PC-9 (cell line): ENCODE measurements at regions not wholly inside any gene's neighbourhood (a gene's known extent, or its start where the extent isn't known, plus 50 kb on each side); places are given as distances from the start of the nearest gene placed in this dataset.

ENCODE experiments used
- BruUV-seq: library from RNA; stranded (reverse); fragments of 400-500 nt; replicated peaks from 2 replicates; lab custom pipeline; 2021; lab: Mats Ljungman, UMichigan
- CTCF ChIA-PET: fragments of 300-600 bp; sonication (Branson Sonifier 250); formaldehyde crosslinking; loops from one replicate; lab custom pipeline; 2022; ENCODE audit warnings: antibody characterized with exemption; lab: Charles Lee
- POLR2A ChIA-PET: fragments of 300-600 bp; sonication (Branson Sonifier 250); formaldehyde crosslinking; loops from one replicate; lab custom pipeline; 2022; ENCODE audit warnings: antibody characterized with exemption; ENCODE audit not compliant: unreplicated experiment; lab: Charles Lee
- DNase-seq, 2 experiments: peaks; one replicate each; pipeline versions ENCODE4 v3.0.0 to v3.0.0-alpha.2; 2015 to 2022; ENCODE audit warnings: mixed read lengths in 1 of 2
- H2AFZ ChIP-seq: fragments of 200-600 bp; sonication (generic); 2 replicates; pipeline ENCODE4 v1.8.1; 2017; ENCODE audit warnings: antibody characterized with exemption
- H3F3A ChIP-seq: fragments of 200-600 bp; sonication (generic); 2 replicates; pipeline ENCODE4 v1.8.1; 2017; ENCODE audit warnings: antibody characterized with exemption, mild to moderate bottlenecking, low read depth; ENCODE audit not compliant: insufficient read depth
- H3K27ac ChIP-seq: fragments of 200-600 bp; sonication (generic); 2 replicates; pipeline ENCODE4 v1.6.1; 2016; ENCODE audit warnings: mixed run types
- H3K27me3 ChIP-seq: fragments of 200-600 bp; sonication (generic); 2 replicates; pipeline ENCODE4 v1.6.1; 2016; ENCODE audit warnings: low read depth, mixed run types; ENCODE audit not compliant: insufficient read depth
- H3K36me3 ChIP-seq: fragments of 200-600 bp; sonication (generic); 2 replicates; pipeline ENCODE4 v1.6.1; 2016; ENCODE audit warnings: low read depth, mixed run types
- H3K4me1 ChIP-seq: fragments of 200-600 bp; sonication (generic); replicated peaks from 2 replicates; pipeline ENCODE4 v1.6.1; 2016; ENCODE audit warnings: mixed run types; ENCODE audit not compliant: insufficient read depth
- H3K4me2 ChIP-seq: fragments of 200-600 bp; sonication (generic); 2 replicates; pipeline ENCODE4 v1.6.1; 2017; ENCODE audit warnings: mixed run types
- H3K4me3 ChIP-seq: fragments of 200-600 bp; sonication (generic); 2 replicates; pipeline ENCODE4 v1.6.1; 2016; ENCODE audit warnings: mixed run types
- H3K79me2 ChIP-seq: fragments of 200-600 bp; sonication (generic); 2 replicates; pipeline ENCODE4 v1.6.1; 2017; ENCODE audit warnings: low read depth, mixed run types
- H3K9me2 ChIP-seq: fragments of 200-600 bp; sonication (generic); 2 replicates; pipeline ENCODE4 v1.8.1; 2017; ENCODE audit warnings: mild to moderate bottlenecking; ENCODE audit not compliant: insufficient read depth
- H3K9me3 ChIP-seq: fragments of 200-600 bp; sonication (generic); 2 replicates; pipeline ENCODE4 v1.8.1; 2016; ENCODE audit warnings: low read depth; ENCODE audit not compliant: insufficient read depth
- H4K20me1 ChIP-seq: fragments of 200-600 bp; sonication (generic); 2 replicates; pipeline ENCODE4 v1.8.1; 2017; ENCODE audit not compliant: insufficient read depth
- CTCF ChIP-seq: fragments of 200-600 bp; sonication (generic); conservative IDR thresholded peaks from 2 replicates; pipeline ENCODE4 v1.6.1; 2017; ENCODE audit warnings: mixed run types, antibody characterized with exemption, mild to moderate bottlenecking, moderate library complexity
- EZH2 ChIP-seq: fragments of 200-600 bp; sonication (generic); IDR thresholded peaks from 2 replicates; pipeline ENCODE4 v1.8.0; 2017; ENCODE audit warnings: antibody characterized with exemption, low read depth
- intact Hi-C: fragments of 100-400 bp; cut with micrococcal nuclease; formaldehyde crosslinking; loops from one replicate; pipeline ENCODE4 v1.10.0; 2022; ENCODE audit not compliant: unreplicated experiment

- Histone ChIP-seq H3K9me2 (no peaks in the 10 kb centered on the region), H3K4me2 (no peak overlapping the region), H3K36me3 (no peaks in the 10 kb centered on the region), H3K9me3 (no peaks in the 10 kb centered on the region), H3K27me3 (peaks cover 44% of the 10 kb centered on the region), H3K4me3 (no peak overlapping the region), H3K79me2 (no peaks in the 10 kb centered on the region), H4K20me1 (no peaks in the 10 kb centered on the region), H3K27ac (no peak overlapping the region), H3K4me1 (no peaks in the 10 kb centered on the region), H3F3A (no peaks in the 10 kb centered on the region), H2AFZ (no peak overlapping the region)
- POLR2A ChIA-PET = no interaction called here
- CTCF ChIA-PET = no interaction called here
- DNase-seq = no peak
- intact Hi-C loops = no loop called here
- TF ChIP-seq CTCF (no peak), EZH2 (no peak)
- no TSS peak for BruUV-seq
These were observed 198.2 kb upstream of the PDE10A start for GRCh38 chr6:165861226-165861625.

GRCh38 chr6:165858586-165858985 lies 195.5 kb upstream of the PDE10A start:
- Histone ChIP-seq H3K4me2 (no peak overlapping the region), H3K9me3 (no peaks in the 10 kb centered on the region), H3K4me1 (no peaks in the 10 kb centered on the region), H3K27me3 (peaks cover 68% of the 10 kb centered on the region), H4K20me1 (no peaks in the 10 kb centered on the region), H3K27ac (no peak overlapping the region), H3K9me2 (no peaks in the 10 kb centered on the region), H3K4me3 (no peak overlapping the region), H3F3A (no peaks in the 10 kb centered on the region), H3K79me2 (no peaks in the 10 kb centered on the region), H3K36me3 (no peaks in the 10 kb centered on the region), H2AFZ (no peak overlapping the region)
- no peak for DNase-seq
- TF ChIP-seq EZH2 (no peak), CTCF (no peak)
- ChIA-PET POLR2A (no interaction called here), CTCF (no interaction called here)
- no TSS peak for BruUV-seq
- intact Hi-C loops = no loop called here

GRCh38 chr6:165855856-165856255 lies 192.8 kb upstream of the PDE10A start:
- Histone ChIP-seq H3K4me1 (no peaks in the 10 kb centered on the region), H3K27me3 (peaks cover 63% of the 10 kb centered on the region), H3K4me2 (no peak overlapping the region), H3K36me3 (no peaks in the 10 kb centered on the region), H3K79me2 (no peaks in the 10 kb centered on the region), H3K9me3 (no peaks in the 10 kb centered on the region), H3K9me2 (no peaks in the 10 kb centered on the region), H3K27ac (no peak overlapping the region), H3K4me3 (no peak overlapping the region), H2AFZ (no peak overlapping the region), H3F3A (no peaks in the 10 kb centered on the region), H4K20me1 (no peaks in the 10 kb centered on the region)
- POLR2A ChIA-PET = no interaction called here
- TF ChIP-seq EZH2 (no peak), CTCF (no peak)
- intact Hi-C loops = no loop called here
- BruUV-seq = no TSS peak
- CTCF ChIA-PET = no interaction called here
- DNase-seq = no peak
